ENCODE measurements at regions not wholly inside any gene's neighbourhood (a gene's known extent, or its start where the extent isn't known, plus 50 kb on each side); places are given as distances from the start of the nearest gene placed in this dataset.

- no peak for TF ChIP-seq CTCF (IDR thresholded peaks at IDR 0.05)
- TF ChIP-seq POLR2A (IDR thresholded peaks at IDR 0.05), result no peak
- no peak for TF ChIP-seq POLR2AphosphoS5 (IDR thresholded peaks at IDR 0.05)
Measured at GRCh38 chr11:123291201-123291869, 96.3 kb upstream of the CLMP start.

Data from stomach (tissue), 4 donors.